ENCODE measurements at regions not wholly inside any gene's neighbourhood (a gene's known extent, or its start where the extent isn't known, plus 50 kb on each side); places are given as distances from the start of the nearest gene placed in this dataset.
A peak's percentile ranks its signal among the peaks of the same experiment; 100 is the strongest.

DNA sequence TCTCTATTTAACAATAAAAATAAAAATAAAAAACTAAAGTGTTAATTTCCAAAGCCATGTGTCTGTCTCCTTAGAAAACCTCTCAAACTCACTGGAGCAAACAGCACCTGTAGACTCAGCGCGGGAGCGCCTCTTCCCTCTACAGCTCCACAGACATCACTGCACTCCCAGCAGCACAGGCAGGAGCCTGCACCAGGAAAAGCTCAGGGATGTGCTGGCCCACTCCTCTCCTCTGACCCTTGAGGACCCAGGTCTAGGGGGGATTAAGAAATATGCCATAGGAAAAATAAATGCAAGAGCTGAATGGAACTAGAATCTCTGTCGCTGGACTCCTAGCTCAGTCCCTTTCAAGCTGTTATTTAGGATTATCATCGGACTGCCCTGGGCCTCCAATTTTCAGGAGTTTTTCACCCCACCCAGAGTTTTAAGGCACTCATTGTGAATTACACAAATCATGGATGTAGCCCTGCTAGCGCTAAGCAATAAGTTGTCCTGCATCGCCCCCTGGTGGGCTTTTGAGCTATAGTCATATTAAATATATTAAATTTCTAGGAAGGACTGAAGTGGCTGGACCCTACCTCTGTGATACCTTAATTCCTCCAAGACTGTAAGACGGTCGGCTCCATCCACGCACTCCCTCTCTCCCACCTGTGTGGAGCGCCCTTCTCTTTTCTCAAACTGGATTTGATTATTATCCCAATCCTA, 333.9 kb downstream of the UQCRFS1 start:
- DNase-seq: peak; percentile 31 to 40

DNA sequence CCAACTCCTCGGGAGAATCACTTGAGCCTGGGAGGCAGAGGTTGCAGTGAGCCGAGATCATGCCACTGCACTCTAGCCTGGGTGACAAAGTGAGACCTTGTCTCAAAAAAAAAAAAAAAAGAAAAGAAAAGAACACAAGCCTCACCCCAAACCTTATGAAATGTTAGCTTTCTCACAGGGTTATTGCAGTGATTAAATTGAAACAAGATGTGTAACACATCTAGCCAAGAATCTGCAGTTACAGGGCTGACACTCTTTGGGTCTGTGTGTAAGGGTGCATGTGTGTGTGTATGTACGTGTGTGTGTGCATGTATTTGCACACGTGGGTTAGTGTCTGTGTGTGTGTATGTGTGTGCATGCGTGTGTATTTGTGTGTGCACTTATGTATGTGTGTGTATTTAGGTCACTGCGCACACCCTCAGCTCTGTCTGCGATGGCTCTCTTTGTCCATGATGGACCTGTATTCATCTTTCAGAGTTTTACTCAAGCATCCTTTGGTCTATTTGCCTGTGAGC, 336.3 kb downstream of the UQCRFS1 start:
- DNase-seq: no peak

DNA sequence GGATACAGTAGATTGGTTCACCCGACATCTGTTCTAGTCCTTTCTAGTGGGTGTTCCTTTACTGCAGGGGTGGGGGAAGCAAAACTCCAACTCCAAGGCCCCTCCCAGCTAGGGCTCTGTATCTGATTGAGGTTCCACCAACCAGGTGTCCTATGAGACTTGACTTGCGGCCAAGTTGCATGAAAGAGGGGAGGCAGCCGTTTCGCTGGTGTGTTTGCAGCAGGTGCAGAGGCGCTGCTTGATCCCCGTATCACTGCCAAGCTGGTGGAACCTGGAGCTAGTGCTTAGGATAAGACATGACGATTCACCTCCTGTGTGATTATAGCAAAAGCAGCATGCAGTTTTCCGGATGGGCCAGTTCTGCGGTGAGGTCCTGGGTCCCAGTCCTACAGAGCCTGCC, 338.2 kb downstream of the UQCRFS1 start:
- no peak for DNase-seq

DNA sequence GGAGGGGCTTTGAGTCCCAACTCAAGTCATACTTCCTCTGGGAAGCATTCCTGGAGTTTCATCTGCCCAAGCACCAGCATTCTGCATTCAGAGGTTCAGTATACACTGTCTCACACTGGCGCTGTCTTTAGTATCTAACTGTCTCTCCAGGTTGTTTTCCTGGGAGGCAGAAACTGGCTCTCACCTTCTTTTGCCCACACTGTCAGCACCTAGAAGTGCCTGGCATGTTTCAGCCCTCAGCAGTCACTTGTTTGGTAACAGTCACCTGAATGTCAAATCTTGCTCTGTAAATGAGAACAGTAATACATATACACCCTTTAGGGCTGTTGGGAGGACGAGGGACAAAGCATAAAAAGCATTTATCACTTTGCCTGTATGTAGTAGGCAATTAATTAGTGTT, 339.6 kb downstream of the UQCRFS1 start:
- DNase-seq: no peak

DNA sequence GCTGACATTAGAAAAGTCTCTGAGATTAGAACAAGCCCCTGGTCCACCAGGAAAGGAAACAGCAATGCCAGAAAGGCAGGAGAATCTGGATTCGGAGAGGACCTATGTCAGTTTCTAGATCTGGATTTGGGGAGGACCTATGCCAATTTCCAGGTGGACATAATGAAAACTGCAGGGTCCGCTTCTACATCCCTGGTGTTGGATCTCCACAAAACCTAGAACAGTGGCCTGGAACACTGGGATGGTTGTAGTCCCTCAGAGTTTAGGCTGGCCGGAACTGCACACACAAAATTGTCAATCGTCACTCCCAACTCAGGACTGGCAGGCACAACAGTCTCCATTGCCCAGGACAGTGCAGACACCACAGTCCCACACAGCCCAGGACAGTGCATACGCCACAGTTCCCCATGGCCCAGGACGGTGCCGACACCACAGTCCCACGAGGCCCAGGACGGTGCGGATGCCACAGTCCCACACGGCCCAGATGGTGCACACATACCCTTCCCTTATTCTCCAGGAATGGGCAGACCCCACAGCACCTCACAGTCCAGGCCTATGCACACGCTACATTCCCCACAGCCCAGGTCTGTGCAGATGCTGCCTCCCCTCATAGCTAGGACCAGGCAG, 341.7 kb downstream of the UQCRFS1 start:
- no peak for DNase-seq

DNA sequence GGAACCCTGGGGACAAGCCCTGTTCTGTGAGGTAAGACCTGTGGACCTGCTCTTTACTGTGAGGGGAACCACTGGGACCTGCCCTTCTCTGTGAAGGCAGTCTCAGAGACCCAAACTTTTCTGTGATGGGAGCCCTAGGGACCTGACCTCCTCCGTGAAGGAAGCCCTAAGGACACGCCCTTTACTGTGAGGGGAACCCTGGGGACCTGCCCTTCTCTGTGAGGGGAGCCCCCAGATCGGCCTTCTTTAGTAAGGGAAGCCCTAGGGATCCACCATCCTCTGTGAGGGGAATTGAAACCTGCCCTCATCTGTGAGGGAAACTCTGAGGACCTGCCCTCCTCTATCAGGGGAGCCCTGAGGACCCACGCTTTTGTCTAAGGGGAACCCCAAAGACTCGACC, 343.5 kb downstream of the UQCRFS1 start:
- DNase-seq: no peak

DNA sequence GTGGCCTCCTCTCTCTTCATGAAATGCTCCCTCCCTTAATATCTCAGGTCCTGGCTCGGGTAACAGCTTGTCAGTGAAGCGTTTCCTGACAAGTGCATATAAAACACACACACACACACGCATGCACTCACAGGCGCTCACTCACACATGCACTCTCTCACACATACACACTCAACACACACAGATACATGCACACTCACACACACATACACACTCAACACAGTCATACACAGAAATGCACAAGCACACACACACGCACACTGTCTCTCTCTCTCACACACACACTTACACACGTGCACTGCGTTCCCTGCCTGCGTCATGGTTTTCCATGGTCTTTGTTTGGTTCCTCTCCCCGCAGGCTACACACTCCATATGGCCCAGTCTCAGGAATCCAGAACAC, 344.1 kb downstream of the UQCRFS1 start:
- no peak for DNase-seq

DNA sequence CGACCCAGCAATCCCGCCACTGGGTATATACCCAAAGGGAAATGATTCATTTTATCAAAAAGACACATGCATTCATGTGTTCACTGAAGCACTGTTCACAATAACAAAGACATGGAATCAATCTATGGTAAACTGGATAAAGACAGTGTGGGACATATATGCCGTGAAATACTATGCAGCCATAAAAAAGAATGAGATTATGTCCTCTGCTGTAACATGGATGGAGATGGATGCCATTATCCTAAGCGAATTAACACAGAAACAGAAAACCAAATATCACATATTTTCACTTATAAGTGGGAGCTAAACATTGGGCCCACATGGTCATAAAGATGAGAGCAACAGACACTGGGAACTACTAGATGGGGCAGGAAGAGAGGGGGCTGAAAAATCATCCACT, 345.0 kb downstream of the UQCRFS1 start:
- DNase-seq: no peak

DNA sequence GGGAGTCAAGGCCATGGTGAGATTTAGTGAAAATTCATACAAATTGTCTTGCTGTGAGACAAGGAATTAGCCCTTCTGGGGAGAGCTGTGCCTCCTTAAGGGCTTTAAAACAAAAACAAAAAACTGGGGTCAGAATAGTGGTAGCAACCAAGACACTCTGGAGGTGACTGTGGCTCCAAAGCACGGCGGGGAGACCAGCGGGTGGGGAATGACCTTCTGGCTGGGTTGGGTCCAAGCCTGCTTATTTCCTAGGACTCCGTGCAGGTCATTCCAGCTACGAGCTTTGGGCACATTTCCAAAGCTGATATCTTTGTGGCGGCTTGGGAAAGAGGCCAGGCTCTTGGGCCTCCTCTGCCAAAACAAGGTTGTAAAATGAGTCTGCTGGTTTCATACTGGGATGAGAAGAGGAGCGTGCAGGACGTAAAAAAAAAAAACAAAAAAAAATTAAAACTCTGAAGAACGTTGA, 348.3 kb downstream of the UQCRFS1 start:
- DNase-seq: no peak

DNA sequence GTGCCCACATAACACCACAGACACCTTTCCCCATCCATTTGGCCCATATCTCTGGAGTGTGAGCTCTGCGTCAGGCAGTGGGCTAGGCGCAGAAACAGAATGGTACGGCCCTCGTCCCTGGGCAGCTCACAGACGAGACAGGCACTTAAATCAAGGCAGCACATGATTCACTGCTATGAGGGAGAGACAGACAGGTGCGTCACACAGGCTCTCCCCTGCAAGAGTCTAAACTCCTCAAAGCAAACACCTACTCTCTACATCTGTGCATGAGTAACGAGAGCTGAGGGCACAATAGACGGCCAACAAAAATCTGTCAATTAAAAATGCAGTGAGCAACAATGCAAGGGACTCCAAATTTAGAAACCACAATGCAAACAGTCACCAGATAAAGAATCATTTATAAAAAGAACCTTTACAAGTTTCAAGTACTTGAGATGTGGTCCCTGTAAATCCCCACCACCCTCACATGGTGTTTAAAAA, 348.9 kb downstream of the UQCRFS1 start:
- no peak for DNase-seq

DNA sequence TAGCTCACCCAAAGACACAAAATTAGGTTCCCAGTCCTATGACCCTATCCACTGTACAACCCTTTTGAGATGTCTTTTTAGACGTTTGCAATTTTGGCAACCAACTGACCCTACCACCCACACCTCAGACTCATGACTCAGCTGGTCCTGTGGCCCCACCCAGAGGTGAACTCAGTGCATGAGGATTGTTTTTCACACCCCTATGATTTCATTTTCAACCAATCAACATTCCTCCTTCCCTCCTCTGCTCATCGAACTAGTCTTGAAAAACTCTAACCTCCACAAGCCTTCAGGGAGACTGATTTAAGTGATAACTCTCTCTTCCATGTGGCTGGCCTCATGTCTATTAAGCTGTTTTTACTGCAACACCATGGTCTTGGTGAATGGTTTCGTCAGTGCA, 350.7 kb downstream of the UQCRFS1 start:
- DNase-seq: no peak

DNA sequence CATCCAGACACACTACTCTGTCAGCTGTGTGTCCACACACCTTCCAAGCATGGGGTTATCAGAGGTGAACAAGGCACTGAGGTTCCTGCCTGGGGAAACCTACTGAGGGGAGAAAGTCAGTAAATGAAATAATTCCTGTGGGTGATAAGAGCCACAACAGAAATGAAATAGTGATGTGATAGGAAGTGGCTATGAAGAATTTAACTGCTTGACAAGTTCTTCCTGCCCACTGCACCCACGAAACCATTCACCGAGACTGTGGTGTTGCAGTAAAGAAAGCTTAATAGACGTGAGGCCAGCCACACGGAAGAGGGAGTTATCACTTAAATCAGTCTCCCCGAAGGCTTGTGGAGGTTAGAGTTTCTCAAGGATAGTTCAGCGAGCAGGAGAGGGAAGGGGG, 353.1 kb downstream of the UQCRFS1 start:
- DNase-seq: no peak

DNA sequence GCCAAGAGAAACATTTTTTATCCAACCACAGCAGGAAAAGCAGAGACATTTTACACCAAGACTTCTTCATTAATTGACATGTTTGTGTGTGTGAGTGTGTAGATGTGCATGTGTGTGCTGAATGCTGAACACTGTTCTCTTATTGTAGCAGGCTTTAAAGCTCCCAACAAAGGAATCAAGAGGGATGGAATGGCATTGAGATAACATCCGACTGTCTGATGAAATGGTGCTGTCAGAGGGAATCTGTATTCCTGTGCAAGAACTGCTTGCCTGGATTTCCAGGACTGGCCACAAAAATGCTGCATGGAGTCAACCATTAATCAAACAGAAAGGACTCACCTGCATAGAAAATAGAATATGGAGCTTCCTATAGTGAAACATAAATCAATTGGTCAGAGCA, 354.0 kb downstream of the UQCRFS1 start:
- no peak for DNase-seq

DNA sequence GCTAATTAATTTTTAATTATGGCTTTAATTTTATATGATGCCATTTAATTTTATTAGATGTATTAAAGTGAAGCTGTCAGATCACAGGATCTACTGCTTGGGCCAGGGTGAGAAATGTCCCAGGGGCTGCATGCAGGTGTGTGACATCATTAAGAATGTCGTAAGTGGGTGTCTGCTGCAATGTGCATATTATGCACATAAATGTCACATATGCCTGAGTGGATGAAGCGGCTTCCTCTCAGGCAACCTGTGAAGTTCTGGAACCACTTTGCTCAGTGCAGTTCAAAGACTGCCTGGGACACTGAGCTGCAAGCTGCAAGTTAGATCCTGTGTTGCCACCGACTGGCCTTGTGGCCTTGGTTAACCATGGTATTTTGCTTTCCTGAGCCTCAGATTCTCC, 355.0 kb downstream of the UQCRFS1 start:
- no peak for DNase-seq

DNA sequence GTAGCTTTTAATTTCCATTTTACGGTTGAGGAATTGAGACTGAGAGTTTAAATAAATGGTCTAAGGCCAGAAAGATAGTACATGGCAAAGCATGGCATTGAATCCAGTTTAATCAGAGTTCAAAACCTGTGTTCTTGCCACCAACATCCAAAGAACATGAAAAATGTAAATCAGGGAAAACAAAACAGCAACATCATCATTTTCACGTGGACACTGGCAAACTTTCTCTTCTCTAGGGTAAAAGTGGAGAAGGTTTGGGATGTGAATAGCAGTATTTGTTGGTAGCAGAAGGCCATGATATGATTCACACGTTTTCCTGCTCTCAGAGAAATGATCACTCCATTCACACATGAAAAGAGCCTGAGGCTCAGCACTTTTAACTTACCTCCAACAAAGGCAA, 357.7 kb downstream of the UQCRFS1 start:
- no peak for DNase-seq

DNA sequence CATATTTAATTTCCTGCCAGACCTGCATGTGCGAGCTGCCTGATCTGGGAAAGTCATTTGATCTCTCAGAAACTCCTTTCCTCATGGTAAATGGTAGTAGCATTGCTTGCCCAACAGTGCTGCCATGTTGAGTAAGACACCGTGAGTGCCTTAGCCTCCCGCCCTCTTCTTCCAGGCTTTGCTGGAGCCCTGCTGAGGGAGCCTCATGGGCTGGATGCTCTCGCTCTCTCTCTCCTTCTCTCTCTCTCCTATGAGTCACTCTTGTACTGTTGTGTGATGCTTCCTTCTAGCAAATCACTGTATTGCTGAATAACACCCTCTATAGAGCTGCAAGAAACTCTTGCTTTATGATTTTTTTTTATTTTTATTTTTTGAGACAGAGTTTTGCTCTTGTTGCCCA, 365.5 kb downstream of the UQCRFS1 start:
- no peak for DNase-seq

DNA sequence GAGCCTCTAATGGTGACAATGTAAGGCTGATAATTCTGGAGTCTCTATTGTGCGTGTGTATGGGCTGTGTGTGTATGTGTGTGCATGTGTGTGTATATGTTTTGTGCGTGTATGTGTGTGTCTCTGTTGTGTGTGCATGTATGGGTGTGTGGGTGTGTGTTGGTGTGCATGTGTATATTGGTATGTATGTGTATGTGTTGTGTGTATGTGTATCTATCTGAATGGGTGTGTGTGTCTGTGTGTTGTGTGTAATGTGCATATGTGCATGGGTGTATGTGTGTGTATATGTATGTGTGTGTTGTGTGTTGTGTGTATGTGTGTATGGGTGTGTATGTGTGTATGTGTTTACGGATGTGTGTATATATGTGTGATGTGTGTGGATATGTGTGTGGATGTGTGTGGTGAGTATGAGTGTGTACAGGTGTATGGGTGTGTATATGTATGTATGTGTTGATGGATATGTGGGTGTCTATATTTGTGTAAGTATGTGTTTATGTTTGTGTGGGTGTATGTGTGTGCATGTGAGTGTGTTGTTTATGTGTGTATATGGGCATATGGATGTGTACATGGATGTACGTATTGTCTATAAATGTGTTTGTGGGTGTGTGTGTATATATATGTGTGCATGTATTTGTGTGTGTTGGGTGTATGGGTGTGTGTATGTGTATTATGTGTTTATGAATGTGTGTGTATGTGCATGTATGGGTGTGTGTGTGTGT, 366.7 kb downstream of the UQCRFS1 start:
- no peak for DNase-seq

DNA sequence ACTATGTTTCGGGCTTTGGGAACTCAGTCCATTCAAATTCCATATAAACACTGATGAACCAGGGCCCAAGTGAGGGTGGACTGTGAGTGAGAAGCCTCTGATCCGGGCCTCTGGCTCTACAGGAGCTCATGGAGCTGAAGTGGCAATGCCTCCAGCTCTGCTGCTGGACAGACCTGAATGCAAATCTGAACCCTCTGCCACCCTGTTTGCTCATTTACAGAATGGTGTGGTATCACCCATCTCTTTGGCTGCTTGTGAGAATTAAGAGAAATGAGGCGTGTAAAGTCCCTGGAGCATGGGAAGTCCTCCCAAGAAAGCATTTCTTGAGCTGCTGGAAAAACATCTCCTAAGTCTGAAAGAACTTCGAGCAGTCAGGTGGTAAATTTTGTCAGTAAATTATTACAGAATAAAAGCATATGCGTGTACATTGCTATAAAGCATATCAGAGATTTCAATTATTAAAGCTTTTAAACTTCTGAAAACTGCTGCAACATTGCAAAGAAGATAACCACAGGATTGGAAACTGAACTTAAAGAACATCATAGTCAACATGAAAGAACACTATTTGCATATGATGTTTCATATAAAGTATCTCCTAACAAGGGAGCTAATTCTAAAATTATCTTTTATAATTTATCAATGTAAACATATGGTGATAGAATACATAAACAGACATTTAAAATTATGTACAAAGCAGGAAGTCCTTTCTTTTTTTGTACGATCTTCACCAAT, 369.0 kb downstream of the UQCRFS1 start:
- DNase-seq: no peak

DNA sequence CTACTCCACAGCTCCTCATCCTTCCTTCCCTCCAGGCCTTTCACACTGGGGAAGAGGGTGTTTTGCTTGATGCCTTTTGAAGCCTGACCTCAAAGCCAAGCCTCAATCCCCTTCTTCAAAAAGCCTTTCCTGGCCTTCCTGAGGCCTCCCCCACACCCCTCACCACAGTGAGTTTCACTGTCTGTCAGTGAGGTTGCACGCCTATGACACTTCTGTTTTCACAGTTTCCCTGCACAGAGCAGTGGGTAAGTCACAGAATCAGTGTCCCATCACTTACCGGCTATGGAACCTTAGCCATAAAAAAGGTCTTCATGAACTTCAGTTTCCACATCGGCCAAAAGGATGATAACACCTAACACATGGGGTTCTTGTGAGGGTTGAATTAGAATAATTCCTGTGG, 371.4 kb downstream of the UQCRFS1 start:
- no peak for DNase-seq

DNA sequence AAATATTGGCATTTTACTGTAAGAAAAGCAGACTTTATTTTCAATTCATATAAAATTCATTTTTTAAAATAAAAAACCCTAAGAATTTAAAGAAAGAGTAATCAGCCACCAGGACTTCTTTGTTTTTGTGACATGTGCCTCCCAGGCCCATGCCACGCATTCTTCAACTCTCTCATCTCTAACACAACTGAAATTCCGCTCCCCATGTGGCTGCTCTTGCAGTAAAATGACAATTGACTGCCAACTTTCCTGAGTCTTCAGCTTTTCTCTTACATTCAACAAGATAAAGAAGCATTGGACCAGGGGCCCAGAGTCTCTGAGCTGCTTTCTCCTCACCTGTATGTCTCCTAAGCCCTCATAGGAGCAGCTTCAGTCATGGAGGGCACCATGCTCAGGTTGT, 372.1 kb downstream of the UQCRFS1 start:
- no peak for DNase-seq

DNA sequence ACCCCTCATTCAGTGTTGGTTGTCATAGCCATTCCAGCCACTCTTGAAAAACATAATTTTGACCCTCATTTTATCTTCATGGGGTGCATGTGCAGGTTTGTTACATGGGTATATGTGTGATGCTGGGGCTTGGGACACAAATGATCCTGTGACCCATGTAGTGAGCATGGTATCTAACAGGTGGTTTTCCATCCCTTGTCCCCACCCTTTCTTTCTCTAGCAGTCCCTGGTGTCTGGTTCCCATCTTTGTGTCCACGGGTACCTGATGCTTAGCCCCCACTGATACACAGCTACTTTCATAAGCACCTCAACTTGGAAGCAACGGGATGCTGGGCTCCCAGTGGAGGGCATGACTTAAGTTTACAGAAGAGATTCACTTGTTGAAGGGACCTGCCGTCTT, 373.5 kb downstream of the UQCRFS1 start:
- no peak for DNase-seq

DNA sequence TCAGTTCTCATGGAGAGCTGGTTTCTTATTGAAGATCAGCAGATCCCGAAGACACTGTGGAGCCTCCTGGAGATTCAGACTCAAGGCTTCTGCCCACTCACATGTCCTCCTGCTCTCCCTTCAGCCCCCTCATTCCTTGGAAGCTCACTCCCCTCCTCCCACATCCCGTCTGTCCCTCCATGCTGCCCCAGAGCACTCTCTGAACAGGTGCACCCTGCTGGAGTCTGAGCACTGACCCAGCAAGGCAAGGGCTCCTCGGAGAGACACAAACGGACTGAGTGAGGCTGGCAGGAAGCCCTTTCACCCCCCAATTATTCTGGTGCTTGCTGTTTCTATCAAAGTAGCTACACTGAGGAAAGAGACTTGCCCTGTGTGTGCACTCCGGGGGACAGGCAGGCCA, 374.0 kb downstream of the UQCRFS1 start:
- no peak for DNase-seq

DNA sequence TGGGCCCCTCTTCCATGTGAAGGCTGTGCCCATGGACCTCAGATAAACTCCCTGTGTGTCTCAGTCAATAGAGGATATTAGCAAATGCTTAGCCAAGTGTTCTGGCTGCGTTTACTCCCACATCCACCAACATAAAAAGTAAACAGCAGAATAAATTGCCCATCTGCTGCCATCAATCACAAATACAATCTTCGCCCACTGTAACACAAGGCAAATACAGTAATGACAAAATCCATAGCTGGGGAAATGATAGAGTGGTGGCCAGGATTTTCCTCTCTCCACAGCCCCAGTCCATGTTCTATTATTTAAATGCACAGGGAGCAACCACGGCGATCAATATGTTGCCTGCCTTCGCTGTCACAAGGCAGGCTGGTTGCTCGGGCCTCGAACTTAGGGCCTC, 376.5 kb downstream of the UQCRFS1 start:
- no peak for DNase-seq
